ENCODE measurements at regions not wholly inside any gene's neighbourhood (a gene's known extent, or its start where the extent isn't known, plus 50 kb on each side); places are given as distances from the start of the nearest gene placed in this dataset.

DNA sequence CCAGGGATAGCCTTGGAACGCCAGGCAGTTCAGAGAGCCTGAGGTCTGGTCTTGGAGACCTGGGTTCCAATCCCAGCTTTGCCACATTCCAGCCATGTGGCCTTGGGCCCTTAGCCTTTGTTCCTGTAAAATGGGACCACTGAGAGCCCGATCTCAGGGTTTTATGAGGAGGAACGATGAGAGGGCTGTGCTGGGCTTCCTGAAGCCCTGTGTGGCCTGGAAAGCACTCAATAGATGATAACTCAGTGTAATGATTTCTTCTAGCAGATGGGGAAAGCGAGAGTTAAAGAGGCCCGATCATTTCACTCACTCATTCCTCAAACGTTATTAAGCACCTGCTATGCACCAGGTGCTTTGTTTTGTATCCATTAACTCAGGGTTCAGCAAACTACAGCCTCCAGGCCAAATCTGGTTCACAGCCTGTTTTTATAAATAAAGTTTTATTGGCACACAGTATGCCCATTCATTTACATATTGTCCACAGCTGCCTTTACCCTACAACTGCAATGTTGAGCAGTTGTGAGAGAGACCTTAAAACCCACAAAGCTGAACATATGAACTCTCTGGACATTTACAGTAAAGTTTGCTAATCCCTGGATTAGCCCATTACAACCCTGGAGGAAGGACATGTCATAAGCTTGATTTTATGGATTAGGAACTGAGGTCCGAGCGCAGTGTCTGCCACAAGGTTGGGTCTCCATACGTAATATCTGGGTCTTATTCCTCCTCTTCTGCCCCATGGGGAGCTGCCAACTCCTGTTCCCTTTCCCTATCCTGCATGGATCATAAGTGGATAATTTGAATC is 90.4 kb downstream of the CEBPB start:
- TF ChIP-seq SNAI2 (CRISPR knock-in tag; IDR thresholded peaks at IDR 0.05) (no peak), RARB (CRISPR knock-in tag; IDR thresholded peaks at IDR 0.05) (no peak), ZFP3 (CRISPR knock-in tag; IDR thresholded peaks at IDR 0.05) (no peak), TCF4 (CRISPR knock-in tag; IDR thresholded peaks at IDR 0.05; ENCODE audit: borderline replicate concordance) (no peak), ARNTL (CRISPR knock-in tag; IDR thresholded peaks at IDR 0.05; ENCODE audit: borderline replicate concordance, low read depth) (no peak), ZNF565 (CRISPR knock-in tag; conservative IDR thresholded peaks at IDR 0.05; ENCODE audit: low read depth) (no peak), PPARA (CRISPR knock-in tag; IDR thresholded peaks at IDR 0.05; ENCODE audit: borderline replicate concordance) (no peak)
- TF ChIP-seq, protein P1, sequence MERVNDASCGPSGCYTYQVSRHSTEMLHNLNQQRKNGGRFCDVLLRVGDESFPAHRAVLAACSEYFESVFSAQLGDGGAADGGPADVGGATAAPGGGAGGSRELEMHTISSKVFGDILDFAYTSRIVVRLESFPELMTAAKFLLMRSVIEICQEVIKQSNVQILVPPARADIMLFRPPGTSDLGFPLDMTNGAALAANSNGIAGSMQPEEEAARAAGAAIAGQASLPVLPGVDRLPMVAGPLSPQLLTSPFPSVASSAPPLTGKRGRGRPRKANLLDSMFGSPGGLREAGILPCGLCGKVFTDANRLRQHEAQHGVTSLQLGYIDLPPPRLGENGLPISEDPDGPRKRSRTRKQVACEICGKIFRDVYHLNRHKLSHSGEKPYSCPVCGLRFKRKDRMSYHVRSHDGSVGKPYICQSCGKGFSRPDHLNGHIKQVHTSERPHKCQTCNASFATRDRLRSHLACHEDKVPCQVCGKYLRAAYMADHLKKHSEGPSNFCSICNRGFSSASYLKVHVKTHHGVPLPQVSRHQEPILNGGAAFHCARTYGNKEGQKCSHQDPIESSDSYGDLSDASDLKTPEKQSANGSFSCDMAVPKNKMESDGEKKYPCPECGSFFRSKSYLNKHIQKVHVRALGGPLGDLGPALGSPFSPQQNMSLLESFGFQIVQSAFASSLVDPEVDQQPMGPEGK (CRISPR knock-in tag; IDR thresholded peaks at IDR 0.05; ENCODE audit: borderline replicate concordance), result no peak
- TF ChIP-seq, protein P2, sequence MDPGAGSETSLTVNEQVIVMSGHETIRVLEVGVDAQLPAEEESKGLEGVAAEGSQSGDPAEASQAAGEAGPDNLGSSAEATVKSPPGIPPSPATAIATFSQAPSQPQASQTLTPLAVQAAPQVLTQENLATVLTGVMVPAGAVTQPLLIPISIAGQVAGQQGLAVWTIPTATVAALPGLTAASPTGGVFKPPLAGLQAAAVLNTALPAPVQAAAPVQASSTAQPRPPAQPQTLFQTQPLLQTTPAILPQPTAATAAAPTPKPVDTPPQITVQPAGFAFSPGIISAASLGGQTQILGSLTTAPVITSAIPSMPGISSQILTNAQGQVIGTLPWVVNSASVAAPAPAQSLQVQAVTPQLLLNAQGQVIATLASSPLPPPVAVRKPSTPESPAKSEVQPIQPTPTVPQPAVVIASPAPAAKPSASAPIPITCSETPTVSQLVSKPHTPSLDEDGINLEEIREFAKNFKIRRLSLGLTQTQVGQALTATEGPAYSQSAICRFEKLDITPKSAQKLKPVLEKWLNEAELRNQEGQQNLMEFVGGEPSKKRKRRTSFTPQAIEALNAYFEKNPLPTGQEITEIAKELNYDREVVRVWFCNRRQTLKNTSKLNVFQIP (CRISPR knock-in tag; IDR thresholded peaks at IDR 0.05; ENCODE audit: borderline replicate concordance, low read depth), result no peak
- TF ChIP-seq, protein P3, sequence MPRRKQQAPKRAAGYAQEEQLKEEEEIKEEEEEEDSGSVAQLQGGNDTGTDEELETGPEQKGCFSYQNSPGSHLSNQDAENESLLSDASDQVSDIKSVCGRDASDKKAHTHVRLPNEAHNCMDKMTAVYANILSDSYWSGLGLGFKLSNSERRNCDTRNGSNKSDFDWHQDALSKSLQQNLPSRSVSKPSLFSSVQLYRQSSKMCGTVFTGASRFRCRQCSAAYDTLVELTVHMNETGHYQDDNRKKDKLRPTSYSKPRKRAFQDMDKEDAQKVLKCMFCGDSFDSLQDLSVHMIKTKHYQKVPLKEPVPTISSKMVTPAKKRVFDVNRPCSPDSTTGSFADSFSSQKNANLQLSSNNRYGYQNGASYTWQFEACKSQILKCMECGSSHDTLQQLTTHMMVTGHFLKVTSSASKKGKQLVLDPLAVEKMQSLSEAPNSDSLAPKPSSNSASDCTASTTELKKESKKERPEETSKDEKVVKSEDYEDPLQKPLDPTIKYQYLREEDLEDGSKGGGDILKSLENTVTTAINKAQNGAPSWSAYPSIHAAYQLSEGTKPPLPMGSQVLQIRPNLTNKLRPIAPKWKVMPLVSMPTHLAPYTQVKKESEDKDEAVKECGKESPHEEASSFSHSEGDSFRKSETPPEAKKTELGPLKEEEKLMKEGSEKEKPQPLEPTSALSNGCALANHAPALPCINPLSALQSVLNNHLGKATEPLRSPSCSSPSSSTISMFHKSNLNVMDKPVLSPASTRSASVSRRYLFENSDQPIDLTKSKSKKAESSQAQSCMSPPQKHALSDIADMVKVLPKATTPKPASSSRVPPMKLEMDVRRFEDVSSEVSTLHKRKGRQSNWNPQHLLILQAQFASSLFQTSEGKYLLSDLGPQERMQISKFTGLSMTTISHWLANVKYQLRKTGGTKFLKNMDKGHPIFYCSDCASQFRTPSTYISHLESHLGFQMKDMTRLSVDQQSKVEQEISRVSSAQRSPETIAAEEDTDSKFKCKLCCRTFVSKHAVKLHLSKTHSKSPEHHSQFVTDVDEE (CRISPR knock-in tag; IDR thresholded peaks at IDR 0.05), result no peak

All from SK-N-SH treated with all-trans-retinoic acid at 6 μM for 48 hours (cell line).